CD4-positive, alpha-beta memory T cell (primary cell): ENCODE measurements at regions not wholly inside any gene's neighbourhood (a gene's known extent, or its start where the extent isn't known, plus 50 kb on each side); places are given as distances from the start of the nearest gene placed in this dataset.

Experiments used
- CTCF ChIA-PET: fragments of 350-600 bp; sonication (Branson Sonifier 250); formaldehyde crosslinking; loops from one replicate; lab custom pipeline; 2021; ENCODE audit warnings: inconsistent platforms; ENCODE audit not compliant: partially characterized antibody; lab: Charles Lee
- POLR2A ChIA-PET: fragments of 350-600 bp; sonication (Branson Sonifier 250); formaldehyde crosslinking; loops from one replicate; lab custom pipeline; 2021; ENCODE audit not compliant: partially characterized antibody; lab: Charles Lee
- DNase-seq, 5 donors: peaks; one replicate each; pipeline versions ENCODE4 v3.0.0 to v3.0.0-alpha.2; 2020 to 2022; ENCODE audit warnings: mixed read lengths in 1 of 5
- H3K27ac ChIP-seq: one replicate; pipeline ENCODE4 v1.7.0; 2013; ENCODE audit warnings: low read depth, low read length
- H3K27me3 ChIP-seq: 2 replicates; pipeline ENCODE4 v1.7.0; 2013; ENCODE audit warnings: mild to moderate bottlenecking, low read length, moderate library complexity; ENCODE audit not compliant: insufficient read depth
- H3K36me3 ChIP-seq: 2 replicates; pipeline ENCODE4 v1.7.0; 2013; ENCODE audit warnings: mild to moderate bottlenecking, low read length, moderate library complexity; ENCODE audit not compliant: insufficient read depth
- H3K4me1 ChIP-seq: 2 replicates; pipeline ENCODE4 v1.7.0; 2013; ENCODE audit warnings: mild to moderate bottlenecking, low read length, moderate library complexity; ENCODE audit not compliant: insufficient read depth
- H3K4me3 ChIP-seq, 2 donors: one replicate each; pipeline ENCODE4 v1.7.0; 2013; ENCODE audit warnings: low read length in 2 of 2, mild to moderate bottlenecking in 1 of 2
- H3K9me3 ChIP-seq, 2 donors: one replicate each; pipeline ENCODE4 v1.7.0; 2013; ENCODE audit warnings: low read length in 2 of 2, control low read depth in 1 of 2; ENCODE audit not compliant: control insufficient read depth in 1 of 2
- H3K27ac Mint-ChIP-seq, 7 donors: one replicate each; pipeline ENCODE4 v1.8.0; 2020 to 2021; ENCODE audit warnings: mixed read lengths in 7 of 7, mild to moderate bottlenecking in 6 of 7, inconsistent platforms in 3 of 7, moderate library complexity in 3 of 7
- H3K27me3 Mint-ChIP-seq, 2 donors: one replicate each; pipeline ENCODE4 v1.8.0; 2020 to 2021; ENCODE audit warnings: mixed read lengths in 2 of 2
- H3K36me3 Mint-ChIP-seq, 2 donors: one replicate each; pipeline ENCODE4 v1.8.0; 2020 to 2021; ENCODE audit warnings: mixed read lengths in 2 of 2, inconsistent platforms in 1 of 2, mild to moderate bottlenecking in 1 of 2
- H3K4me1 Mint-ChIP-seq, 4 donors: one replicate each; pipeline ENCODE4 v1.8.0; 2020 to 2021; ENCODE audit warnings: mixed read lengths in 4 of 4, mild to moderate bottlenecking in 1 of 4
- H3K4me3 Mint-ChIP-seq, 8 donors: one replicate each; pipeline ENCODE4 v1.8.0; 2020 to 2021; ENCODE audit warnings: mixed read lengths in 8 of 8, mild to moderate bottlenecking in 7 of 8, moderate library complexity in 6 of 8, inconsistent platforms in 3 of 8
- H3K9me3 Mint-ChIP-seq, 8 donors: one replicate each; pipeline ENCODE4 v1.8.0; 2020 to 2021; ENCODE audit warnings: mixed read lengths in 8 of 8, mild to moderate bottlenecking in 5 of 8, inconsistent platforms in 3 of 8, moderate library complexity in 1 of 8
- intact Hi-C: fragments of 100-400 bp; cut with micrococcal nuclease; formaldehyde crosslinking; loops from one replicate; pipeline ENCODE4 v1.15.1; 2023

GRCh38 chr1:181312946-181313345 is 170.4 kb upstream of the CACNA1E start:
- no peak for DNase-seq
- ChIA-PET CTCF (interaction anchor here (0.7 to 1.8 kb wide), 4 partner anchors 109 to 117 kb away, joined by 3 to 7 read pairs (median 3); no protein-coding TSS in a partner anchor), POLR2A (no interaction called here)
- intact Hi-C loops = no loop called here
- Mint-ChIP-seq H3K27me3 (peaks cover 28 to 46% of the 10 kb centered on the region in 2 donors), H3K9me3 (peaks cover 0 to 3% (median 0%) of the 10 kb centered on the region in 8 donors), H3K36me3 (no peaks in the 10 kb centered on the region), H3K27ac (no peak overlapping the region), H3K4me3 (no peak overlapping the region), H3K4me1 (peaks cover 9 to 14% (median 12%) of the 10 kb centered on the region in 4 donors)
- Histone ChIP-seq H3K27me3 (peaks cover 10% of the 10 kb centered on the region), H3K4me1 (peaks cover 4% of the 10 kb centered on the region), H3K27ac (no peak overlapping the region), H3K9me3 (no peaks in the 10 kb centered on the region), H3K4me3 (no peak overlapping the region), H3K36me3 (no peaks in the 10 kb centered on the region)

- peaks cover 13 to 19% (median 14%) of the 10 kb centered on the region in 4 donors for H3K4me1 Mint-ChIP-seq
- ChIA-PET CTCF (interaction anchor here (0.7 to 1.8 kb wide), 4 partner anchors 108 to 116 kb away, joined by 3 to 7 read pairs (median 3); no protein-coding TSS in a partner anchor), POLR2A (no interaction called here)
- H3K27ac Mint-ChIP-seq = no peak overlapping the region
- Histone ChIP-seq H3K4me1 (peaks cover 7% of the 10 kb centered on the region), H3K27me3 (peaks cover 13% of the 10 kb centered on the region), H3K36me3 (no peaks in the 10 kb centered on the region), H3K27ac (no peak overlapping the region), H3K4me3 (no peak overlapping the region), H3K9me3 (no peaks in the 10 kb centered on the region)
- peaks cover 30 to 49% of the 10 kb centered on the region in 2 donors for H3K27me3 Mint-ChIP-seq
- intact Hi-C loops = no loop called here
- H3K9me3 Mint-ChIP-seq = peaks cover 0 to 3% (median 0%) of the 10 kb centered on the region in 8 donors
- H3K4me3 Mint-ChIP-seq = no peak overlapping the region
- DNase-seq = no peak
- no peaks in the 10 kb centered on the region for H3K36me3 Mint-ChIP-seq
Observed at GRCh38 chr1:181313466-181313865, 169.9 kb upstream of the CACNA1E start.

- ChIA-PET CTCF (interaction anchor here (0.9 to 1.8 kb wide), 4 partner anchors 11 to 116 kb away, joined by 3 to 7 read pairs (median 4); no protein-coding TSS in a partner anchor), POLR2A (no interaction called here)
- H3K27me3 Mint-ChIP-seq = peaks cover 34 to 51% of the 10 kb centered on the region in 2 donors
- H3K4me3 Mint-ChIP-seq = no peak overlapping the region
- no peaks in the 10 kb centered on the region for H3K36me3 Mint-ChIP-seq
- Histone ChIP-seq H3K27me3 (peaks cover 18% of the 10 kb centered on the region), H3K4me3 (no peak overlapping the region), H3K4me1 (peaks cover 12% of the 10 kb centered on the region), H3K9me3 (no peaks in the 10 kb centered on the region), H3K36me3 (no peaks in the 10 kb centered on the region), H3K27ac (no peak overlapping the region)
- H3K4me1 Mint-ChIP-seq = peaks cover 18 to 24% (median 19%) of the 10 kb centered on the region in 4 donors
- peaks cover 0 to 3% (median 0%) of the 10 kb centered on the region in 8 donors for H3K9me3 Mint-ChIP-seq
- H3K27ac Mint-ChIP-seq = no peak overlapping the region
- DNase-seq = no peak
- intact Hi-C loops = no loop called here
Observed at GRCh38 chr1:181314010-181314409, 169.3 kb upstream of the CACNA1E start.

- peaks cover 38 to 56% of the 10 kb centered on the region in 2 donors for H3K27me3 Mint-ChIP-seq
- intact Hi-C loops = loop anchor here (1.0 to 5.0 kb wide), 2 partner anchors 82 to 110 kb away; no protein-coding TSS in a partner anchor
- H3K36me3 Mint-ChIP-seq = no peaks in the 10 kb centered on the region
- peaks cover 12% of the 10 kb centered on the region for H3K4me1 ChIP-seq
- H3K27ac ChIP-seq = no peak overlapping the region
- H3K27me3 ChIP-seq = peaks cover 22% of the 10 kb centered on the region
- ChIA-PET POLR2A (no interaction called here), CTCF (interaction anchor here (1.2 to 1.3 kb wide), 2 partner anchors 10 to 108 kb away, joined by 3 to 4 read pairs; no protein-coding TSS in a partner anchor)
- no peak for DNase-seq
- peak overlapping the region in 1 of 8 donors; percentile 59 for H3K4me3 Mint-ChIP-seq
- H3K4me3 ChIP-seq = no peak overlapping the region
- H3K9me3 Mint-ChIP-seq = peaks cover 0 to 1% (median 0%) of the 10 kb centered on the region in 8 donors
- no peak overlapping the region for H3K27ac Mint-ChIP-seq
- peaks cover 19 to 27% (median 21%) of the 10 kb centered on the region in 4 donors for H3K4me1 Mint-ChIP-seq
- no peaks in the 10 kb centered on the region for H3K9me3 ChIP-seq
- H3K36me3 ChIP-seq = no peaks in the 10 kb centered on the region
Observed at GRCh38 chr1:181314959-181315358, 168.4 kb upstream of the CACNA1E start.

- intact Hi-C loops = loop anchor here (5.0 kb wide), 1 partner anchor 80 kb away; no protein-coding TSS in a partner anchor
- POLR2A ChIA-PET = interaction anchor here (1.2 kb wide), 1 partner anchor 79 kb away, joined by 3 read pairs; no protein-coding TSS in a partner anchor
- DNase-seq = no peak
- peak overlapping the region in 1 of 7 donors; percentile 70 for H3K27ac Mint-ChIP-seq
- Histone ChIP-seq H3K27me3 (peaks cover 22% of the 10 kb centered on the region), H3K36me3 (no peaks in the 10 kb centered on the region), H3K27ac (no peak overlapping the region), H3K4me1 (peaks cover 12% of the 10 kb centered on the region), H3K4me3 (no peak overlapping the region), H3K9me3 (no peaks in the 10 kb centered on the region)
- peaks cover 0 to 1% (median 0%) of the 10 kb centered on the region in 8 donors for H3K9me3 Mint-ChIP-seq
- CTCF ChIA-PET = no interaction called here
- H3K4me1 Mint-ChIP-seq = peaks cover 19 to 27% (median 21%) of the 10 kb centered on the region in 4 donors
- H3K36me3 Mint-ChIP-seq = no peaks in the 10 kb centered on the region
- peaks cover 42 to 60% of the 10 kb centered on the region in 2 donors for H3K27me3 Mint-ChIP-seq
- H3K4me3 Mint-ChIP-seq = peak overlapping the region; percentile 28 to 89 (median 74)
Observed at GRCh38 chr1:181317261-181317930, 165.9 kb upstream of the CACNA1E start.

GRCh38 chr1:181318022-181318857 is 165.1 kb upstream of the CACNA1E start:
- peaks cover 19 to 27% (median 21%) of the 10 kb centered on the region in 4 donors for H3K4me1 Mint-ChIP-seq
- DNase-seq = peak in 1 of 5 donors; percentile 11
- intact Hi-C loops = loop anchor here (5.0 kb wide), 1 partner anchor 79 kb away; no protein-coding TSS in a partner anchor
- Histone ChIP-seq H3K36me3 (no peaks in the 10 kb centered on the region), H3K4me1 (peaks cover 12% of the 10 kb centered on the region), H3K27me3 (peaks cover 22% of the 10 kb centered on the region), H3K27ac (no peak overlapping the region), H3K4me3 (peak overlapping the region in 1 of 2 donors; percentile 5), H3K9me3 (no peaks in the 10 kb centered on the region)
- H3K27me3 Mint-ChIP-seq = peaks cover 34 to 51% of the 10 kb centered on the region in 2 donors
- CTCF ChIA-PET = no interaction called here
- peak overlapping the region; percentile 60 to 90 (median 80) for H3K4me3 Mint-ChIP-seq
- H3K27ac Mint-ChIP-seq = no peak overlapping the region
- no peaks in the 10 kb centered on the region for H3K36me3 Mint-ChIP-seq
- POLR2A ChIA-PET = interaction anchor here (1.2 kb wide), 1 partner anchor 78 kb away, joined by 3 read pairs; no protein-coding TSS in a partner anchor
- H3K9me3 Mint-ChIP-seq = peaks cover 0 to 1% (median 0%) of the 10 kb centered on the region in 8 donors
